ENCODE measurements at regions not wholly inside any gene's neighbourhood (a gene's known extent, or its start where the extent isn't known, plus 50 kb on each side); places are given as distances from the start of the nearest gene placed in this dataset.

- H3K4me3 Mint-ChIP-seq = no peak overlapping the region
- POLR2A ChIA-PET = no interaction called here
- TF ChIP-seq ZNF512 (CRISPR knock-in tag; IDR thresholded peaks at IDR 0.05; ENCODE audit: borderline replicate concordance) = no peak
- TF ChIP-seq SMAD3 (CRISPR knock-in tag; IDR thresholded peaks at IDR 0.05; ENCODE audit: borderline replicate concordance) = no peak
- TF ChIP-seq FOXK1 (CRISPR knock-in tag; IDR thresholded peaks at IDR 0.05) = no peak
- TF ChIP-seq IRF1 (CRISPR knock-in tag; IDR thresholded peaks at IDR 0.05) = no peak
- TF ChIP-seq ZSCAN18 (CRISPR knock-in tag; IDR thresholded peaks at IDR 0.05) = no peak
- no peak for TF ChIP-seq AR (CRISPR knock-in tag; IDR thresholded peaks at IDR 0.05)
- TF ChIP-seq FOXP4 (CRISPR knock-in tag; IDR thresholded peaks at IDR 0.05) = no peak
- no peak for TF ChIP-seq JUN (CRISPR knock-in tag; IDR thresholded peaks at IDR 0.05)
- TF ChIP-seq ZNF138 (CRISPR knock-in tag; conservative IDR thresholded peaks at IDR 0.05) = no peak
- no peak for TF ChIP-seq GABPB1 (CRISPR knock-in tag; IDR thresholded peaks at IDR 0.05)
- TF ChIP-seq ERG (CRISPR knock-in tag; IDR thresholded peaks at IDR 0.05) = no peak
- no peak for TF ChIP-seq MXD4 (CRISPR knock-in tag; IDR thresholded peaks at IDR 0.05; ENCODE audit: borderline replicate concordance)
- no peak for TF ChIP-seq CDX4 (CRISPR knock-in tag; IDR thresholded peaks at IDR 0.05; ENCODE audit: borderline replicate concordance)
- TF ChIP-seq ZNF219 (CRISPR knock-in tag; IDR thresholded peaks at IDR 0.05; ENCODE audit: borderline replicate concordance) = no peak
- TF ChIP-seq ZNF396 (CRISPR knock-in tag; IDR thresholded peaks at IDR 0.05; ENCODE audit: borderline replicate concordance) = no peak
- no peak for TF ChIP-seq NR2C2 (CRISPR knock-in tag; IDR thresholded peaks at IDR 0.05)
Observed at GRCh38 chr1:14439015-14439414, 159.5 kb upstream of the KAZN start.

More at GRCh38 chr1:14439015-14439414, 159.5 kb upstream of the KAZN start:
- CTCF ChIA-PET = no interaction called here
- Mint-ChIP-seq H3K9me3 (no peaks in the 10 kb centered on the region), H3K27me3 (ENCODE audit: low read depth) (peaks cover 4% of the 10 kb centered on the region; the same call in 1 of the 2 replicates), H3K4me1 (peaks cover 2% of the 10 kb centered on the region; the same call in 1 of the 2 replicates), H3K27ac (no peak overlapping the region), H3K36me3 (no peaks in the 10 kb centered on the region)
- ATAC-seq = no peak
- no peak for DNase-seq (ENCODE audit: low spot score)
